PC-3 (cell line): ENCODE measurements at regions not wholly inside any gene's neighbourhood (a gene's known extent, or its start where the extent isn't known, plus 50 kb on each side); places are given as distances from the start of the nearest gene placed in this dataset.
A peak's percentile ranks its signal among the peaks of the same experiment; 100 is the strongest.

Experiments used
- ATAC-seq: fragments of 200-7000 bp; cut with Tn5 transposase; 2 replicates; pipeline ENCODE4 v1.9.1; 2020; ENCODE audit warnings: mild to moderate bottlenecking, moderate library complexity
- BruUV-seq: library from RNA; stranded (reverse); fragments of 400-500 nt; replicated peaks from 2 replicates; lab custom pipeline; 2021; lab: Mats Ljungman, UMichigan
- CTCF ChIA-PET: fragments of 300-600 bp; sonication (Branson Sonifier 250); formaldehyde crosslinking; loops from one replicate; lab custom pipeline; 2022; ENCODE audit warnings: antibody characterized with exemption; lab: Charles Lee
- POLR2A ChIA-PET: fragments of 300-600 bp; sonication (Branson Sonifier 250); formaldehyde crosslinking; loops from one replicate; lab custom pipeline; 2022; ENCODE audit warnings: antibody characterized with exemption; ENCODE audit not compliant: unreplicated experiment; lab: Charles Lee
- DNase-seq: peaks from one replicate; pipeline ENCODE4 v3.0.0-alpha.2; 2015
- H2AFZ ChIP-seq: fragments of 300-600 bp; sonication (generic); 2 replicates; pipeline ENCODE4 v1.6.0; 2016; ENCODE audit warnings: antibody characterized with exemption, low read length
- H3F3A ChIP-seq: fragments of 300-600 bp; sonication (generic); one replicate; pipeline ENCODE4 v1.6.0; 2017; ENCODE audit warnings: antibody characterized with exemption, low read length, control low read depth, mild to moderate bottlenecking; ENCODE audit not compliant: unreplicated experiment
- H3K27ac ChIP-seq: fragments of 300-600 bp; sonication (generic); 2 replicates; pipeline ENCODE4 v1.5.1; 2016; ENCODE audit warnings: mild to moderate bottlenecking, low read length
- H3K27me3 ChIP-seq: fragments of 300-600 bp; sonication (generic); 2 replicates; pipeline ENCODE4 v1.6.1; 2016; ENCODE audit warnings: low read length, mixed read lengths
- H3K36me3 ChIP-seq: fragments of 300-600 bp; sonication (generic); 2 replicates; pipeline ENCODE4 v1.6.1; 2016; ENCODE audit warnings: low read depth, mixed run types, low read length, mixed read lengths
- H3K4me1 ChIP-seq: fragments of 300-600 bp; sonication (generic); 2 replicates; pipeline ENCODE4 v1.5.1; 2016; ENCODE audit warnings: low read length; ENCODE audit not compliant: insufficient read depth
- H3K4me2 ChIP-seq: fragments of 300-600 bp; sonication (generic); 2 replicates; pipeline ENCODE4 v1.6.0; 2016; ENCODE audit warnings: low read length
- H3K4me3 ChIP-seq: fragments of 300-600 bp; sonication (generic); 2 replicates; pipeline ENCODE4 v1.5.1; 2016; ENCODE audit warnings: mild to moderate bottlenecking, low read length, mixed read lengths
- H3K79me2 ChIP-seq: fragments of 300-600 bp; sonication (generic); 2 replicates; pipeline ENCODE4 v1.6.1; 2017; ENCODE audit warnings: low read length, mixed read lengths
- H3K9ac ChIP-seq: fragments of 300-600 bp; sonication (generic); 2 replicates; pipeline ENCODE4 v1.6.0; 2016; ENCODE audit warnings: mild to moderate bottlenecking, low read length
- H3K9me2 ChIP-seq: fragments of 300-600 bp; sonication (generic); replicated peaks from 2 replicates; pipeline ENCODE4 v1.6.1; 2016; ENCODE audit warnings: mixed run types, low read length, mixed read lengths
- H3K9me3 ChIP-seq: fragments of 300-600 bp; sonication (generic); 2 replicates; pipeline ENCODE4 v1.6.1; 2016; ENCODE audit warnings: low read length, mixed read lengths
- H4K20me1 ChIP-seq: fragments of 300-600 bp; sonication (generic); 2 replicates; pipeline ENCODE4 v1.6.1; 2016; ENCODE audit warnings: low read length, mixed read lengths
- EZH2 ChIP-seq: fragments of 300-600 bp; sonication (generic); IDR thresholded peaks from one replicate; pipeline ENCODE4 v1.6.1; 2017; ENCODE audit warnings: antibody characterized with exemption, mild to moderate bottlenecking, low read length; ENCODE audit not compliant: unreplicated experiment
- EZH2phosphoT487 ChIP-seq: fragments of 300-600 bp; sonication (generic); IDR thresholded peaks from 2 replicates; pipeline ENCODE4 v1.6.1; 2018; ENCODE audit warnings: mild to moderate bottlenecking, antibody characterized with exemption, low read length, borderline replicate concordance
- intact Hi-C: fragments of 100-400 bp; cut with micrococcal nuclease; formaldehyde crosslinking; loops from 2 replicates; pipeline ENCODE4 v1.9.0; 2023
- TF ChIP-seq, protein P1 (sequence below): fragments of 300-600 bp; sonication (generic); conservative IDR thresholded peaks from 2 replicates; pipeline ENCODE4 v1.5.1; 2017; ENCODE audit warnings: antibody characterized with exemption, low read depth, mild to moderate bottlenecking, low read length

DNA sequence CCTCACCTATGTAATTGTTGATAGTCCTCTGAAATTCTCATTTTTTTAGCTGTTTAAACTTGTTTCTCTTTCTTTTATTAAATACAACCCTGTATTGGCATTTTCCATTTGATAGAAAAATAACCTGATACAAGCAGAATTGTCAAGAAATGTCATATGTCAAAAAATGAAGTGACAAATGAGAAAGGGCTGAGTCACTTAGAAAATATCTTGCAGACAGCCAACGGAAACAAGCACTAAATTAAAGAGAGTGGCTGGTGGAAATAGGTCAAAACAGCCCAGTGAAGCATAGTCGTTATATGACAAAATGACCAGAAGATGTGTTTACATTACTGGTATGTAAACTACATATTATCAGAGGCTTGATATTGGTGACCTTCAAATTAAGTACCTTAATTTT is 484.4 kb downstream of the PLA2G4A start:
- H3K4me1 ChIP-seq = peaks cover 10% of the 10 kb centered on the region; the same call in 1 of the 2 replicates
- no peaks in the 10 kb centered on the region for H3F3A ChIP-seq
- no peak overlapping the region for H3K4me3 ChIP-seq
- H2AFZ ChIP-seq = no peak overlapping the region
- no peaks in the 10 kb centered on the region for H4K20me1 ChIP-seq
- H3K9me2 ChIP-seq = no peaks in the 10 kb centered on the region
- ATAC-seq (peak; percentile 43; the same call in 1 of the 2 replicates), DNase-seq (peak; percentile 32)
- no peaks in the 10 kb centered on the region for H3K27me3 ChIP-seq
- H3K36me3 ChIP-seq = no peaks in the 10 kb centered on the region
- H3K27ac ChIP-seq = no peak overlapping the region
- no peaks in the 10 kb centered on the region for H3K9me3 ChIP-seq
- TF ChIP-seq, protein P1, sequence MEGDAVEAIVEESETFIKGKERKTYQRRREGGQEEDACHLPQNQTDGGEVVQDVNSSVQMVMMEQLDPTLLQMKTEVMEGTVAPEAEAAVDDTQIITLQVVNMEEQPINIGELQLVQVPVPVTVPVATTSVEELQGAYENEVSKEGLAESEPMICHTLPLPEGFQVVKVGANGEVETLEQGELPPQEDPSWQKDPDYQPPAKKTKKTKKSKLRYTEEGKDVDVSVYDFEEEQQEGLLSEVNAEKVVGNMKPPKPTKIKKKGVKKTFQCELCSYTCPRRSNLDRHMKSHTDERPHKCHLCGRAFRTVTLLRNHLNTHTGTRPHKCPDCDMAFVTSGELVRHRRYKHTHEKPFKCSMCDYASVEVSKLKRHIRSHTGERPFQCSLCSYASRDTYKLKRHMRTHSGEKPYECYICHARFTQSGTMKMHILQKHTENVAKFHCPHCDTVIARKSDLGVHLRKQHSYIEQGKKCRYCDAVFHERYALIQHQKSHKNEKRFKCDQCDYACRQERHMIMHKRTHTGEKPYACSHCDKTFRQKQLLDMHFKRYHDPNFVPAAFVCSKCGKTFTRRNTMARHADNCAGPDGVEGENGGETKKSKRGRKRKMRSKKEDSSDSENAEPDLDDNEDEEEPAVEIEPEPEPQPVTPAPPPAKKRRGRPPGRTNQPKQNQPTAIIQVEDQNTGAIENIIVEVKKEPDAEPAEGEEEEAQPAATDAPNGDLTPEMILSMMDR = no peak
- TF ChIP-seq EZH2 (no peak), EZH2phosphoT487 (no peak)
- BruUV-seq = no TSS peak
- CTCF ChIA-PET = no interaction called here
- intact Hi-C loops = no loop called here
- H3K79me2 ChIP-seq = no peaks in the 10 kb centered on the region
- no peak overlapping the region for H3K9ac ChIP-seq
- H3K4me2 ChIP-seq = no peak overlapping the region
- POLR2A ChIA-PET = no interaction called here

DNA sequence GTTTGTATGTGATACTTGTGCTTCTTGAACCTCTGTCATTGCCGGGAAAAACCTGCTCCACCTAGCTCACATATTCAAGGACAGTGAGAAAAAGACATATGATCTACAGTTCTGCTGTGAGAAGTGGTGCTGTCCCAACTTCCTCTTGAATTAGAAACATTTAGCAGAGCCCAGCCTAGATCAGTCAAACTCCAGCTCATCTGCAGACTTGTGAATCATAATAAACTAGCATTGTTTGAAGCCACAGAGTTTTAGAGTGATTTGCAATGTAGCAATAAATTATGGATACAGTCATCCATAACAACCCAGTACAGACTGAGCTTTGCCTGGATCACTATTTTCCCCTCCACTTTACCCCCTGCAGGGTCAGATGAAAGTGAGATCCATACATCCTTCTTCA is 497.8 kb downstream of the PLA2G4A start:
- H2AFZ ChIP-seq = no peak overlapping the region
- H3K27ac ChIP-seq = no peak overlapping the region
- no peaks in the 10 kb centered on the region for H3K36me3 ChIP-seq
- no peaks in the 10 kb centered on the region for H3K4me1 ChIP-seq
- TF ChIP-seq EZH2phosphoT487 = no peak
- TF ChIP-seq EZH2 = no peak
- TF ChIP-seq, protein P1 = no peak
- H3K9me2 ChIP-seq = no peaks in the 10 kb centered on the region
- no peak overlapping the region for H3K9ac ChIP-seq
- H3K4me3 ChIP-seq = no peak overlapping the region
- H3F3A ChIP-seq = no peaks in the 10 kb centered on the region
- no peak for DNase-seq
- H3K27me3 ChIP-seq = no peaks in the 10 kb centered on the region
- H3K9me3 ChIP-seq = no peaks in the 10 kb centered on the region
- no TSS peak for BruUV-seq
- H4K20me1 ChIP-seq = no peaks in the 10 kb centered on the region
- intact Hi-C loops = no loop called here
- no peaks in the 10 kb centered on the region for H3K79me2 ChIP-seq
- no peak overlapping the region for H3K4me2 ChIP-seq
- ATAC-seq = no peak
- ChIA-PET CTCF (no interaction called here), POLR2A (no interaction called here)

DNA sequence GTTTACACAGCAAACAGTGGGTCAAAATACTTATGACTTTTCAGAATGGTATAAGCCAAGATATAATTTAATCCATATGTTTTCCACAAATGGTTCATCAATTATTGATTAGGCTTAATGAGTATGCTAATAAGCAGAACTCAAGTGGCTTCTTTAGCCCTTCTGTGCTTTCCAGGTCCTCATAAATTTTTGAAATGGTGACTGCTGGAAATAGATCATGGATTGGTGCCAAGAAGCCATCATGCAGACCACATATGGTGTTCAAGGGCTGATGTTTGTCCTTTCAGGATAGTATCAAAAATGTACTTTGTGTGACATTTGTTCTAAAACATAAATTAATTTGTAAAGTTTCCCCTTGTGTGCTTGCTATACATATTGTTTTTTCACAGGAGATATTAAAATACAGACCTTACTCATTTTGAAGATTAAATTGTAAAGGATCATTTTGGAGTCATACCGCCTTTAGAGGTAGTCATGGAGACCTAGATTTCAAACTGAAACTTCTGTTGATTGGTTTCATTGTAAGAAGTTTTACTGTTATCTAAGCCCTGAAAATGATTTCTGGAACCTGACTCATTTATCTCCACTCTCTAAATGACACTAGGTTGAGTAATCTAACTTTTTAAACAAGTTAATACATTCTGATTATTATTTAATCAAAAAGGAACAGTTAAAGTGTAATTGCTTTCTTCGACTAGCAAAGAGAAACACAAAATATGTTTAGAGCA is 507.9 kb downstream of the PLA2G4A start:
- intact Hi-C loops = no loop called here
- CTCF ChIA-PET = no interaction called here
- no peak for TF ChIP-seq EZH2phosphoT487
- TF ChIP-seq EZH2 = no peak

More for the DNA sequence above, 507.9 kb downstream of the PLA2G4A start:
- POLR2A ChIA-PET = no interaction called here
- Histone ChIP-seq H3K4me1 (no peaks in the 10 kb centered on the region), H4K20me1 (no peaks in the 10 kb centered on the region), H3K9ac (no peak overlapping the region), H3K36me3 (no peaks in the 10 kb centered on the region), H3K9me3 (no peaks in the 10 kb centered on the region), H3K27ac (no peak overlapping the region), H3K79me2 (no peaks in the 10 kb centered on the region), H2AFZ (no peak overlapping the region), H3K4me3 (no peak overlapping the region), H3F3A (no peaks in the 10 kb centered on the region), H3K27me3 (no peaks in the 10 kb centered on the region), H3K4me2 (no peak overlapping the region), H3K9me2 (no peaks in the 10 kb centered on the region)
- BruUV-seq = no TSS peak
- ATAC-seq (no peak), DNase-seq (no peak)
